WTC11 (cell line): ENCODE measurements at regions not wholly inside any gene's neighbourhood (a gene's known extent, or its start where the extent isn't known, plus 50 kb on each side); places are given as distances from the start of the nearest gene placed in this dataset.

Experiments
- CBFB ChIP-seq: sonication (generic); formaldehyde crosslinking; IDR thresholded peaks from 2 replicates; pipeline ENCODE4 v1.8.1; 2022; ENCODE audit warnings: mild to moderate bottlenecking, low read depth, missing genetic modification reagents
- GABPB1 ChIP-seq: sonication (generic); formaldehyde crosslinking; IDR thresholded peaks from 2 replicates; pipeline ENCODE4 v1.8.1; 2023; ENCODE audit warnings: mild to moderate bottlenecking, missing genetic modification reagents
- IRF2 ChIP-seq: sonication (generic); formaldehyde crosslinking; IDR thresholded peaks from 2 replicates; pipeline ENCODE4 v1.8.0; 2022; ENCODE audit warnings: low read depth, missing genetic modification reagents, borderline replicate concordance
- JUN ChIP-seq: sonication (generic); formaldehyde crosslinking; IDR thresholded peaks from 2 replicates; pipeline ENCODE4 v1.8.0; 2023; ENCODE audit warnings: mild to moderate bottlenecking, missing genetic modification reagents
- NFE2L1 ChIP-seq: sonication (generic); formaldehyde crosslinking; IDR thresholded peaks from 2 replicates; pipeline ENCODE4 v1.8.1; 2023; ENCODE audit warnings: missing genetic modification reagents
- NFYB ChIP-seq: sonication (generic); formaldehyde crosslinking; conservative IDR thresholded peaks from 2 replicates; pipeline ENCODE4 v1.8.0; 2022; ENCODE audit warnings: low read depth, missing genetic modification reagents
- TEAD1 ChIP-seq: sonication (generic); formaldehyde crosslinking; IDR thresholded peaks from 2 replicates; pipeline ENCODE4 v1.8.0; 2022; ENCODE audit warnings: mild to moderate bottlenecking, missing genetic modification reagents
- ZNF263 ChIP-seq: sonication (generic); formaldehyde crosslinking; IDR thresholded peaks from 2 replicates; pipeline ENCODE4 v1.8.1; 2022; ENCODE audit warnings: low read depth, mild to moderate bottlenecking, moderate library complexity, missing genetic modification reagents
- TF ChIP-seq, protein P1 (sequence below): fragments of 200-600 bp; IDR thresholded peaks from 2 replicates; pipeline ENCODE4 v1.8.0; 2022; ENCODE audit warnings: antibody characterized with exemption
- TF ChIP-seq, protein P2 (sequence below): sonication (generic); formaldehyde crosslinking; IDR thresholded peaks from 2 replicates; pipeline ENCODE4 v1.8.0; 2022; ENCODE audit warnings: mild to moderate bottlenecking, missing genetic modification reagents
- TF ChIP-seq, protein P3 (sequence below): sonication (generic); formaldehyde crosslinking; IDR thresholded peaks from 2 replicates; pipeline ENCODE4 v1.8.1; 2022; ENCODE audit warnings: low read depth, mild to moderate bottlenecking, moderate library complexity, missing genetic modification reagents, borderline replicate concordance
- TF ChIP-seq, protein P4 (sequence below): sonication (generic); formaldehyde crosslinking; IDR thresholded peaks from 2 replicates; pipeline ENCODE4 v1.8.1; 2023; ENCODE audit warnings: mild to moderate bottlenecking, missing genetic modification reagents, moderate library complexity
- TF ChIP-seq, protein P5 (sequence below): sonication (generic); formaldehyde crosslinking; IDR thresholded peaks from 2 replicates; pipeline ENCODE4 v1.8.0; 2022; ENCODE audit warnings: mild to moderate bottlenecking, missing genetic modification reagents
- TF ChIP-seq, protein P6 (sequence below): sonication (generic); formaldehyde crosslinking; IDR thresholded peaks from 2 replicates; pipeline ENCODE4 v1.8.1; 2022; ENCODE audit warnings: mild to moderate bottlenecking, missing genetic modification reagents, moderate library complexity, borderline replicate concordance

DNA sequence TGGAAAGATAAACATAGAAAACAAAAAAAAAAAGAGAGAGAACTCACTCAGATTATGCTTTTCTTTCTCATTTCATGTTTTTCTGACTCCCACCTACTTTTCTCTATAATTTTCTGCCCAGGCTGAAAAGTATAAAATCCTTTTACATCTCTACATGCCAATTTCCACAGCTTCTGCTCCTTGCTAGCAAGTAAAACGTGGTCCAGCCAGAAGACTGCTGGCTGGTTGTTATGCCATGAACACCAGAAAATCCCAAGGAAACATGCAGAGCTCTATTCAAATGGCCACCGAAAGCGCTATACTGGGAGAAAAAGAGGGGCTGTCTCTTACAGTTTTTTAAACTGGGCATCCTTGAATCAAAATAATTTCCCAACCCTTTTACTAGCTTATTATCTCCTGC is 512.8 kb upstream of the ID4 start:
- TF ChIP-seq, protein P1, sequence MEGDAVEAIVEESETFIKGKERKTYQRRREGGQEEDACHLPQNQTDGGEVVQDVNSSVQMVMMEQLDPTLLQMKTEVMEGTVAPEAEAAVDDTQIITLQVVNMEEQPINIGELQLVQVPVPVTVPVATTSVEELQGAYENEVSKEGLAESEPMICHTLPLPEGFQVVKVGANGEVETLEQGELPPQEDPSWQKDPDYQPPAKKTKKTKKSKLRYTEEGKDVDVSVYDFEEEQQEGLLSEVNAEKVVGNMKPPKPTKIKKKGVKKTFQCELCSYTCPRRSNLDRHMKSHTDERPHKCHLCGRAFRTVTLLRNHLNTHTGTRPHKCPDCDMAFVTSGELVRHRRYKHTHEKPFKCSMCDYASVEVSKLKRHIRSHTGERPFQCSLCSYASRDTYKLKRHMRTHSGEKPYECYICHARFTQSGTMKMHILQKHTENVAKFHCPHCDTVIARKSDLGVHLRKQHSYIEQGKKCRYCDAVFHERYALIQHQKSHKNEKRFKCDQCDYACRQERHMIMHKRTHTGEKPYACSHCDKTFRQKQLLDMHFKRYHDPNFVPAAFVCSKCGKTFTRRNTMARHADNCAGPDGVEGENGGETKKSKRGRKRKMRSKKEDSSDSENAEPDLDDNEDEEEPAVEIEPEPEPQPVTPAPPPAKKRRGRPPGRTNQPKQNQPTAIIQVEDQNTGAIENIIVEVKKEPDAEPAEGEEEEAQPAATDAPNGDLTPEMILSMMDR = no peak
- no peak for TF ChIP-seq JUN
- no peak for TF ChIP-seq ZNF263 (CRISPR knock-in tag)
- TF ChIP-seq, protein P2, sequence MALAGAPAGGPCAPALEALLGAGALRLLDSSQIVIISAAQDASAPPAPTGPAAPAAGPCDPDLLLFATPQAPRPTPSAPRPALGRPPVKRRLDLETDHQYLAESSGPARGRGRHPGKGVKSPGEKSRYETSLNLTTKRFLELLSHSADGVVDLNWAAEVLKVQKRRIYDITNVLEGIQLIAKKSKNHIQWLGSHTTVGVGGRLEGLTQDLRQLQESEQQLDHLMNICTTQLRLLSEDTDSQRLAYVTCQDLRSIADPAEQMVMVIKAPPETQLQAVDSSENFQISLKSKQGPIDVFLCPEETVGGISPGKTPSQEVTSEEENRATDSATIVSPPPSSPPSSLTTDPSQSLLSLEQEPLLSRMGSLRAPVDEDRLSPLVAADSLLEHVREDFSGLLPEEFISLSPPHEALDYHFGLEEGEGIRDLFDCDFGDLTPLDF (CRISPR knock-in tag) = no peak
- TF ChIP-seq NFE2L1 (CRISPR knock-in tag) = no peak
- no peak for TF ChIP-seq GABPB1
- no peak for TF ChIP-seq CBFB (CRISPR knock-in tag)
- TF ChIP-seq, protein P3, sequence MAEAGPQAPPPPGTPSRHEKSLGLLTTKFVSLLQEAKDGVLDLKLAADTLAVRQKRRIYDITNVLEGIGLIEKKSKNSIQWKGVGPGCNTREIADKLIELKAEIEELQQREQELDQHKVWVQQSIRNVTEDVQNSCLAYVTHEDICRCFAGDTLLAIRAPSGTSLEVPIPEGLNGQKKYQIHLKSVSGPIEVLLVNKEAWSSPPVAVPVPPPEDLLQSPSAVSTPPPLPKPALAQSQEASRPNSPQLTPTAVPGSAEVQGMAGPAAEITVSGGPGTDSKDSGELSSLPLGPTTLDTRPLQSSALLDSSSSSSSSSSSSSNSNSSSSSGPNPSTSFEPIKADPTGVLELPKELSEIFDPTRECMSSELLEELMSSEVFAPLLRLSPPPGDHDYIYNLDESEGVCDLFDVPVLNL = no peak
- TF ChIP-seq TEAD1 = no peak
- TF ChIP-seq IRF2 (CRISPR knock-in tag) = no peak
- TF ChIP-seq, protein P4, sequence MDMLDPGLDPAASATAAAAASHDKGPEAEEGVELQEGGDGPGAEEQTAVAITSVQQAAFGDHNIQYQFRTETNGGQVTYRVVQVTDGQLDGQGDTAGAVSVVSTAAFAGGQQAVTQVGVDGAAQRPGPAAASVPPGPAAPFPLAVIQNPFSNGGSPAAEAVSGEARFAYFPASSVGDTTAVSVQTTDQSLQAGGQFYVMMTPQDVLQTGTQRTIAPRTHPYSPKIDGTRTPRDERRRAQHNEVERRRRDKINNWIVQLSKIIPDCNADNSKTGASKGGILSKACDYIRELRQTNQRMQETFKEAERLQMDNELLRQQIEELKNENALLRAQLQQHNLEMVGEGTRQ (CRISPR knock-in tag) = no peak
- TF ChIP-seq NFYB = no peak
- TF ChIP-seq, protein P5, sequence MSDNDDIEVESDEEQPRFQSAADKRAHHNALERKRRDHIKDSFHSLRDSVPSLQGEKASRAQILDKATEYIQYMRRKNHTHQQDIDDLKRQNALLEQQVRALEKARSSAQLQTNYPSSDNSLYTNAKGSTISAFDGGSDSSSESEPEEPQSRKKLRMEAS (CRISPR knock-in tag) = no peak
- TF ChIP-seq, protein P6, sequence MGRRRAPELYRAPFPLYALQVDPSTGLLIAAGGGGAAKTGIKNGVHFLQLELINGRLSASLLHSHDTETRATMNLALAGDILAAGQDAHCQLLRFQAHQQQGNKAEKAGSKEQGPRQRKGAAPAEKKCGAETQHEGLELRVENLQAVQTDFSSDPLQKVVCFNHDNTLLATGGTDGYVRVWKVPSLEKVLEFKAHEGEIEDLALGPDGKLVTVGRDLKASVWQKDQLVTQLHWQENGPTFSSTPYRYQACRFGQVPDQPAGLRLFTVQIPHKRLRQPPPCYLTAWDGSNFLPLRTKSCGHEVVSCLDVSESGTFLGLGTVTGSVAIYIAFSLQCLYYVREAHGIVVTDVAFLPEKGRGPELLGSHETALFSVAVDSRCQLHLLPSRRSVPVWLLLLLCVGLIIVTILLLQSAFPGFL = no peak
